Suprapubic skin (tissue), 3 donors: ENCODE measurements at regions not wholly inside any gene's neighbourhood (a gene's known extent, or its start where the extent isn't known, plus 50 kb on each side); places are given as distances from the start of the nearest gene placed in this dataset.

ENCODE experiments used
- EP300 ChIP-seq: sonication (generic); formaldehyde crosslinking; IDR thresholded peaks from one replicate; pipeline ENCODE4 v1.6.1; 2017; ENCODE audit warnings: antibody characterized with exemption
- TF ChIP-seq, protein P1 (sequence below), 2 donors: fragments of 200-600 bp in 1 of 2; fragments of 450-650 bp in 1 of 2; sonication (generic) in 1 of 2; IDR thresholded peaks; one replicate each; pipeline ENCODE4 v1.5.1; 2016 to 2019; ENCODE audit warnings: antibody characterized with exemption in 2 of 2, mild to moderate bottlenecking in 1 of 2, moderate library complexity in 1 of 2

GRCh38 chr12:91290354-91290753 lies 107.7 kb upstream of the DCN start:
- TF ChIP-seq EP300, result no peak
- TF ChIP-seq, protein P1, sequence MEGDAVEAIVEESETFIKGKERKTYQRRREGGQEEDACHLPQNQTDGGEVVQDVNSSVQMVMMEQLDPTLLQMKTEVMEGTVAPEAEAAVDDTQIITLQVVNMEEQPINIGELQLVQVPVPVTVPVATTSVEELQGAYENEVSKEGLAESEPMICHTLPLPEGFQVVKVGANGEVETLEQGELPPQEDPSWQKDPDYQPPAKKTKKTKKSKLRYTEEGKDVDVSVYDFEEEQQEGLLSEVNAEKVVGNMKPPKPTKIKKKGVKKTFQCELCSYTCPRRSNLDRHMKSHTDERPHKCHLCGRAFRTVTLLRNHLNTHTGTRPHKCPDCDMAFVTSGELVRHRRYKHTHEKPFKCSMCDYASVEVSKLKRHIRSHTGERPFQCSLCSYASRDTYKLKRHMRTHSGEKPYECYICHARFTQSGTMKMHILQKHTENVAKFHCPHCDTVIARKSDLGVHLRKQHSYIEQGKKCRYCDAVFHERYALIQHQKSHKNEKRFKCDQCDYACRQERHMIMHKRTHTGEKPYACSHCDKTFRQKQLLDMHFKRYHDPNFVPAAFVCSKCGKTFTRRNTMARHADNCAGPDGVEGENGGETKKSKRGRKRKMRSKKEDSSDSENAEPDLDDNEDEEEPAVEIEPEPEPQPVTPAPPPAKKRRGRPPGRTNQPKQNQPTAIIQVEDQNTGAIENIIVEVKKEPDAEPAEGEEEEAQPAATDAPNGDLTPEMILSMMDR (IDR thresholded peaks at IDR 0.05), result no peak
